ENCODE measurements at regions not wholly inside any gene's neighbourhood (a gene's known extent, or its start where the extent isn't known, plus 50 kb on each side); places are given as distances from the start of the nearest gene placed in this dataset.
"Not testable (repeated sequence)": the region's sequence is repeated elsewhere in the genome, so short reads cannot be mapped to it uniquely, and the experiment has no call there.

GRCh38 chr1:121116522-121117297 lies 67.4 kb downstream of the FAM72B start:
- not testable (repeated sequence) for DNase-seq (ENCODE audit: low read depth)

- DNase-seq (ENCODE audit: low read depth) = not testable (repeated sequence)
Observed at GRCh38 chr1:121117298-121117611, 66.9 kb downstream of the FAM72B start.

DNA sequence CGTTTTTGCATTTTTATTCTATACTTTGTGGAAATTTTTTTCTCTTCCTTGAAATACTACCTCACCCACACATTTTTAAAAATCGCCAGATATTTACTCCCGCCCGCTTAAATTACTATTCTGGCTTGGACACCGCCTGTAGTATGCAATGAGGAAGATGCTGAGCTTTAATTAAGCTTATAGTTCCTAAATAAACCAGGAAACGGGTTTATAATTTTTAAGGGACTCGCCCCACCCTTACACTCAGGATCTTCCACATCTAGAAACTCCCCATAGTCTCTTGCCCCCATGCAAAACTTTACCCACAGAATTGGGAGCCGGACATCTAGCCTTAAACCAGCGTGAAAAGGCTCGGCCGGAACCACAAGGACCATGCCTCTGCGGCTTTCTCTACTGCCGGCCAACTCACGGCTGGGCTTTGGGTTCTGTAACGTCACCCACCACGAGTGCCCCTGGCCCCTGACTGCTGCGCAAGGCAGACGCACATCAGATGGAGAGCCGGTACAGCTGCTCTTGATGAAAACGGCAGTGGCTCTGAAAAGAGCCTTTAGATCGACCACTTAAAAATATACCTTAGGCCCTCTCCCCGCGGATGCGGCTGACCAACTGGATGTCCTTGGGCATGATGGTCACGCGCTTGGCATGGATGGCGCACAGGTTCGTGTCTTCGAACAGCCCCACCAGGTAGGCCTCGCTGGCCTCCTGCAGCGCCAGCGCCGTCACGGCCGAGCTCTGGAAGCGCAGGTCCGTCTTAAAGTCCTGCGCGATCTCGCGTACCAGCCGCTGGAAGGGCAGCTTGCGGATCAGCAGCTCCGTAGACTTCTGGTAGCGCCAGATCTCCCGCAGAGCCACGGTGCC lies 66.3 kb downstream of the FAM72B start:
- DNase-seq (ENCODE audit: low read depth) = not testable (repeated sequence)
